Peyer's patch (tissue), 4 donors: ENCODE measurements at regions not wholly inside any gene's neighbourhood (a gene's known extent, or its start where the extent isn't known, plus 50 kb on each side); places are given as distances from the start of the nearest gene placed in this dataset.

Experiments
- DNase-seq, 3 donors: peaks; one replicate each; pipeline ENCODE4 v3.0.0-alpha.2; 2017 to 2019
- H3K27ac ChIP-seq, 4 donors: fragments of 200-600 bp; sonication (generic); one replicate each; pipeline ENCODE4 v1.5.1; 2016 to 2019
- H3K27me3 ChIP-seq, 2 donors: fragments of 200-600 bp; sonication (generic); one replicate each; pipeline ENCODE4 v1.5.1; 2019
- H3K36me3 ChIP-seq, 3 donors: fragments of 200-600 bp; sonication (generic); one replicate each; pipeline ENCODE4 v1.5.1; 2016 to 2019
- H3K4me1 ChIP-seq, 4 donors: fragments of 200-600 bp; sonication (generic); one replicate each; pipeline ENCODE4 v1.5.1; 2016 to 2019
- H3K4me3 ChIP-seq, 4 donors: fragments of 200-600 bp; sonication (generic); 1 replicate in 3 of 4; 2 replicates in 1 of 4; pipeline ENCODE4 v1.5.1; 2016 to 2019; ENCODE audit warnings: mild to moderate bottlenecking in 1 of 4
- H3K9me3 ChIP-seq, 4 donors: fragments of 200-600 bp; sonication (generic); one replicate each; pipeline ENCODE4 v1.5.1; 2016 to 2019; ENCODE audit warnings: mild to moderate bottlenecking in 1 of 4
- POLR2A ChIP-seq, 2 donors: fragments of 450-650 bp; IDR thresholded peaks; one replicate each; pipeline ENCODE4 v1.5.1; 2017; ENCODE audit warnings: antibody characterized with exemption in 2 of 2, mild to moderate bottlenecking in 2 of 2, moderate library complexity in 2 of 2
- TF ChIP-seq, protein P1 (sequence below), 6 experiments: fragments of 450-650 bp in 4 of 6; fragments of 200-600 bp in 2 of 6; sonication (generic) in 1 of 6; IDR thresholded peaks; one replicate each; pipeline ENCODE4 v1.5.1; 2017 to 2019; ENCODE audit warnings: antibody characterized with exemption in 6 of 6, mild to moderate bottlenecking in 3 of 6, moderate library complexity in 1 of 6

DNA sequence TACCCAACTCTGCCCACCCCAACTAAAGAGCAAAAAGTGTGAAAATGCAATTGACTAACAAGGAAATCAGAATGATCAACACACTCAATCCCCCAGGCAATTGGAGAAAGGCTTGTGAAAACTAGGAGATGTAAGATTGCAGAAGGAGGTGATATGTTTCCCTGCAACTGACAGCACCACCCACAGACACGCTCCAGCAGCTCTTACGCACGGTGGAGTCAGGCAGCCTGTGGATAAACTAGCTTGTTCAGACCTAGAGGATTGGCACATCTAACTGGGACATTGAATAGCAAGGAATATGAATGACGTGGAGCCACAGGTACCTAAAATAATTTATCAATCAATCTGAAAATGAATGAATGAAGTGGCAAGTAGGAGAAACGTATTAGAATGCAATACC is 125.7 kb upstream of the MYO3A start:
- Histone ChIP-seq H3K27ac (no peak overlapping the region), H3K36me3 (no peaks in the 10 kb centered on the region), H3K27me3 (no peaks in the 10 kb centered on the region), H3K4me1 (no peaks in the 10 kb centered on the region), H3K4me3 (no peak overlapping the region), H3K9me3 (no peaks in the 10 kb centered on the region)
- no peak for TF ChIP-seq POLR2A (IDR thresholded peaks at IDR 0.05)
- TF ChIP-seq, protein P1, sequence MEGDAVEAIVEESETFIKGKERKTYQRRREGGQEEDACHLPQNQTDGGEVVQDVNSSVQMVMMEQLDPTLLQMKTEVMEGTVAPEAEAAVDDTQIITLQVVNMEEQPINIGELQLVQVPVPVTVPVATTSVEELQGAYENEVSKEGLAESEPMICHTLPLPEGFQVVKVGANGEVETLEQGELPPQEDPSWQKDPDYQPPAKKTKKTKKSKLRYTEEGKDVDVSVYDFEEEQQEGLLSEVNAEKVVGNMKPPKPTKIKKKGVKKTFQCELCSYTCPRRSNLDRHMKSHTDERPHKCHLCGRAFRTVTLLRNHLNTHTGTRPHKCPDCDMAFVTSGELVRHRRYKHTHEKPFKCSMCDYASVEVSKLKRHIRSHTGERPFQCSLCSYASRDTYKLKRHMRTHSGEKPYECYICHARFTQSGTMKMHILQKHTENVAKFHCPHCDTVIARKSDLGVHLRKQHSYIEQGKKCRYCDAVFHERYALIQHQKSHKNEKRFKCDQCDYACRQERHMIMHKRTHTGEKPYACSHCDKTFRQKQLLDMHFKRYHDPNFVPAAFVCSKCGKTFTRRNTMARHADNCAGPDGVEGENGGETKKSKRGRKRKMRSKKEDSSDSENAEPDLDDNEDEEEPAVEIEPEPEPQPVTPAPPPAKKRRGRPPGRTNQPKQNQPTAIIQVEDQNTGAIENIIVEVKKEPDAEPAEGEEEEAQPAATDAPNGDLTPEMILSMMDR (IDR thresholded peaks at IDR 0.05) = no peak
- no peak for DNase-seq

DNA sequence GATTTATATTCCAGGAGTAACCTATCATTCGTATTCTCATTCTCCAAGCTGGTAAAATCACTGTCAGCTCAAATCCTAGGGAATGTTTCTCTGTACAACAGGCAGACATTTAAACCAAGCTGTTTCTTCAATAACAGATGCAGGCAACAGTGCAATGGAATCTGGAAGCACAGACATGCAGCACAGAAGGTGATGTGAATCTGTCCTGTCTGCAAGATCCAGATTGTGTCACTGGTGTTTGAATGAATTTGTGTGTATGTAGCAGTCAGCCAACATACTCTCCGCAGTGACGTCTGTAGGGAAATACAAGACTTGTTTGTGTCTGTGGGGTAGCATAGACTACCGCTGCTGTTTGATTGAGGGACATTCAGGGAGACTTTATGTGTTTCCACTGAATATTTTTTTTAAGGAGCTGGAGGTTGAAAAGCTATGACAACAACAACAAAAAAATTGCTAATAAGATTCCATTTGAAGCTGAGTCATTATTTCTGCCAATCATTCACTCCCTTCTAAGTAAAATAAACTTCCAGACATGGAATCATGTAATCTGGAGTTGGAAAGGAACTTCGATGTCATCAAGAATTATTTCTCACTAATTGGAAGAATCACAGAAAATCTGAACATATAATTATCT is 122.9 kb upstream of the MYO3A start:
- no peaks in the 10 kb centered on the region for H3K4me1 ChIP-seq
- TF ChIP-seq, protein P1 (IDR thresholded peaks at IDR 0.05) = no peak
- TF ChIP-seq POLR2A (IDR thresholded peaks at IDR 0.05) = no peak
- no peaks in the 10 kb centered on the region for H3K9me3 ChIP-seq
- no peaks in the 10 kb centered on the region for H3K27me3 ChIP-seq
- no peaks in the 10 kb centered on the region for H3K36me3 ChIP-seq
- H3K27ac ChIP-seq = no peak overlapping the region
- no peak for DNase-seq
- no peak overlapping the region for H3K4me3 ChIP-seq

DNA sequence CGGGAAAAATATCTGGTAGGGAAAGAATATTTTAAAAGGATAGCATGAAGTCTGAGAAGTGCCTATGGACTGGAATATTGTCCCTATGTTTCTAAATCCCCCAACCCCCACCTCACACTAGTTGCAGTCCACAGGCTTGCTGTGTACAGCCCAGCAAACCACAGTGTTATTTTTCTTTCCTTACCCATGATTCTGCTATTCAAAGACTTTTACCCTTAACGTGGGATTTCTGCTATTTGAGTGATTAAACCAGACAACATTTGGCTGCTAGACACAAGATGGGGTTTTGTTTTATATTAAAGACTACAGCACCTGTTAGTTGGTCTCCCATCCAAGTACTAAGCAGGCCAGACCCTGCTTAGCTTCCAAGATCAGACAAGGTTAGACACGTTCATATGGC is 120.5 kb upstream of the MYO3A start:
- Histone ChIP-seq H3K36me3 (no peaks in the 10 kb centered on the region), H3K4me3 (no peak overlapping the region), H3K4me1 (no peaks in the 10 kb centered on the region), H3K27ac (no peak overlapping the region), H3K27me3 (no peaks in the 10 kb centered on the region), H3K9me3 (no peaks in the 10 kb centered on the region)
- DNase-seq = no peak
- TF ChIP-seq POLR2A (IDR thresholded peaks at IDR 0.05) = no peak
- TF ChIP-seq, protein P1 (IDR thresholded peaks at IDR 0.05) = no peak

DNA sequence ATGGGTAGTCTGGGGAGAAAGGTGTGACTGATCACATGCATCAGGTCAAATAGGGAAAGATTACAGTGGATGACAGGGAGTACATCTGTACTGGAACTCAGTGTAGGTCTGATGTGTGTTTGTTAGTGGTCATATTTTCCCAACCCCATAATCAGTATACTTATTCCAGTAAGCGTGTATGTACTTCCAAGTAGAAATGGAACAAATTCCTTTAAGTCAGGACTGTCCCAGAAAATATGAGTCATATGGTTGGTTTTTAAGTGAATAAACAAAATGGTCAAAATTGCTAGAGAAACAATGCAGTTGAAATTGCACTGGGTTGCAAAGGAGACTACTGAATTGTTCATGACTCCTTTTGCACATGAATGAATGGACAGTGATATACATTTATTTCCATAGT is 118.8 kb upstream of the MYO3A start:
- Histone ChIP-seq H3K27ac (no peak overlapping the region), H3K36me3 (no peaks in the 10 kb centered on the region), H3K4me3 (no peak overlapping the region), H3K27me3 (no peaks in the 10 kb centered on the region), H3K4me1 (no peaks in the 10 kb centered on the region), H3K9me3 (no peaks in the 10 kb centered on the region)
- DNase-seq = no peak
- TF ChIP-seq, protein P1 (IDR thresholded peaks at IDR 0.05) = no peak

DNA sequence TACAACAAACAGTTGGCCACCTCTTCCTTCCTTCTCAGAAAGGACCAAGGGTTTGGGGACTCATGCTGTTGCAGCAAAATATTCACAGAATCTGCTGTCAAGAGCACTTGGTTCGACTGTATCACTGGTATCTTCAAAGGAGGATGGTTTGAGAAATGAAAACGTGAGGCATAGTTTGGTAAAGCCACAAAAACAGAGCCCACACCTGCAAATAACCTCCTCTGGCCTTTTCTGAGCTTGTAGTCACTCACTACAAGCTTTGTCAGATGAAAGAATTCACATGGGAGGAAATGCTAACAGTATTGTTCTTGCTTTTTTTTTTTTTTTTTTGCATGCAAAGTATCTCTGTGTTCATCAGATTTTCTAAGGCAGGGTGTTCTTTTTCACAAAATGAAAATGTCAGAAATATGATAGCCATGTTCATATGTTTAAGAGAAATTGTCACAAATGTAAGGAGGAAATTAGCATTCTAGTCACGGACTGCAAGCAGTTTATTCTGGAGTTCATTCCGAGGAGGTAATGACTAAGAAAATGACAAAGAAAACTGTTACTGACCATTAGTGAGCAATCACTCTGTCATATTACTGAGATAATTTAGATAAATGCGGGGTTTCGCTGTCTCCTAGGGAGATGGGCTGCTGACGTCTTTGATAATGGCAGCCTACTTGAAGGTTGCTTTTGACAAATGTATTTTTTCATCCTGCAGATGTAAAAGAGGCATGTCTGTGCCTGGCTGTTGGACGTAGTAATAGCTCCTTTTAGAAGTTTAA is 117.8 kb upstream of the MYO3A start:
- no peaks in the 10 kb centered on the region for H3K27me3 ChIP-seq
- DNase-seq = no peak
- no peak overlapping the region for H3K27ac ChIP-seq
- H3K4me1 ChIP-seq = no peaks in the 10 kb centered on the region
- no peaks in the 10 kb centered on the region for H3K36me3 ChIP-seq
- TF ChIP-seq POLR2A (IDR thresholded peaks at IDR 0.05) = no peak
- TF ChIP-seq, protein P1 (IDR thresholded peaks at IDR 0.05) = no peak
- H3K4me3 ChIP-seq = no peak overlapping the region
- H3K9me3 ChIP-seq = no peaks in the 10 kb centered on the region
